ENCODE measurements at regions not wholly inside any gene's neighbourhood (a gene's known extent, or its start where the extent isn't known, plus 50 kb on each side); places are given as distances from the start of the nearest gene placed in this dataset.

DNA sequence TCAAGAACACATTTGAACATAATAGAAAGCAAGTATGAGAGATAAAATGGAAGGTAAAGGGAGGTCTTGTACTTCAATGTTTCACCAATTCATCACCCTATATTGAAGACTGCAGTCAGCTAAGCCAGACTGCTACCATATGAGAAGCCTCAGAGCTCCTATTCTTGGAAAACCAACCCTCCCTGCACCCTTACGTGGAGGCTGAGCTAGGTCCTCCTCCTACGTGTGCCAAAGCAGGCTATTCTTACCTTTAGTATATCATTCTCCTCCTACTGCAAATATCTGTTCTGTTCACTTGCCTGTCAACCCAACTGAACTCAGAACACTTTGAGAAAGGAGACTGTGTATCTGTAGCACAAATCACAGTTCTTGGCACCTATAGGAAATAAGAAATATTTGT, 255.8 kb upstream of the HNRNPA3 start:
- no peak for DNase-seq (ENCODE audit: low read depth in 2 of 3, low spot score in 1 of 3)

DNA sequence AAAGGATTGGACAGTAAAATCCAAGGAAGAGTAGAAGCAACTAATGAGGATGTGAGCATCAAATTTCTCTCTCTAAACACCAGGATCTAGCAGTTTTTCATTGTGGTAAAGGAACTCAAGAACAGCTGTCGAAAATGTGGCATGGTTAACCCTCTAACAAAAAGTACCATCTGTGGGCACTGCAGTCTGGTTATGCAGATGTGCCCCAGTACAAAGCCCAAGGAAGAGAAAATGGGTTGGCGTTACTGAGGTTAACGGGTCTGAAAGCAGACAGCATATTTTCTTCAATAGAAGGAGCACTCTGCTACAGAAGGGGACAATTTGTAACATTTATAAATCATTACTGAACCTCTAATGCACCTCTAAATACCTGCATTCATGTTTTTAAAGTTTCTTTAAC, 253.0 kb upstream of the HNRNPA3 start:
- no peak for DNase-seq (ENCODE audit: low read depth in 2 of 3, low spot score in 1 of 3)

DNA sequence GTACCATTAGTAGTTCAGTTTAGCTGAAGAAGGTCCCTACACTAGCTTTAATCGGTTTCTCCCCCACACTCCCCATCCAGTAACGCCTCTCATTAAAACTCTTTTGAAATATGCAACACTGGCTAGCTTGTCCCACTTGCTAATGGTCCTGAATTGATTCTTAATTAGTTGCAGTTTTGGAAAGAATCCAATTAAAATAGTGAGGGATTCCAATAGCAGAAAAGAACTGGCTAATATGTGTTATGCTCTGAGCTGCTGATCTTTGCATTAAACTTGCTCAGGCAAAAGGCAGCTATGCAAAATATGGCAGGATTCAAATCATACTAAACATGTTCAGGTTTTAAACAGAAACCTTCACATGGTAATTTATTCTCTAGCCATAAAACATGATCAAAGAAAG, 252.5 kb upstream of the HNRNPA3 start:
- DNase-seq (ENCODE audit: low read depth in 2 of 3, low spot score in 1 of 3): no peak

DNA sequence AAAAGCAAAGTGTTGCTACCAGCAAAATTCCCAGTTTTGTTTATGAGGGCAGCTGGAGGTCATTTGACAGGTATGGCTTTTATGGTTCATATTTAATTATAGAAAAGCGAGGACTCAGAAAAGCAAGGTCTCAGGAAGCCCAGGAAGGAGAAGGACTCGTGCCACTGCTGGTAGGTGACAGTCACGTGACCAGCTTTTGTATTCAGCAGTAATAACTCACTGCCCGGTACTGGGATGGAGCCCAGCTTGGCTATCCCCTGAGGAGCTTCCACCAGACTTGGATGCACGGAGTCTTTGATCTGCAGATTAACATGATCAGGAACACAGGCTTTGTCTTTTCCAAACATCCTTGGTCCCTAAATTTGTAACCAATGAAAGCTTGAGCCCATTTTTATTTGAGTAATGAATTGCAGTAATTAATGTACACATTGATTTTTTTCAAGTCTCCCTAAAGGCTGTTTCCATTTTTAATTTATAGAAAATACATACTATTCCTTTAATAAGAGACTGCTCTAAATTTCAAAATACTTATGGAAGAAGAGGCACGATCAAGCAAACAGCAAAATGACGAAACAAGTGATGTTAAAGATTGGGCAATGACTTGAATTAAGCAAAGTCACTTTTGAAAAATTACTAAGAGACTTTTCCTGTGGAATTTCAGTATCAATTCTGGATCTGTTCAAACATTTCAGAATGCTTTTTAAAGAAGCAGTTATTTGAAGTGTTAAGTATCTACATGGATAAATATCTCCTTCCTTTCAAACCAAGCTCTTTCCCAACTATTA, 251.7 kb upstream of the HNRNPA3 start:
- no peak for DNase-seq (ENCODE audit: low read depth in 2 of 3, low spot score in 1 of 3)

DNA sequence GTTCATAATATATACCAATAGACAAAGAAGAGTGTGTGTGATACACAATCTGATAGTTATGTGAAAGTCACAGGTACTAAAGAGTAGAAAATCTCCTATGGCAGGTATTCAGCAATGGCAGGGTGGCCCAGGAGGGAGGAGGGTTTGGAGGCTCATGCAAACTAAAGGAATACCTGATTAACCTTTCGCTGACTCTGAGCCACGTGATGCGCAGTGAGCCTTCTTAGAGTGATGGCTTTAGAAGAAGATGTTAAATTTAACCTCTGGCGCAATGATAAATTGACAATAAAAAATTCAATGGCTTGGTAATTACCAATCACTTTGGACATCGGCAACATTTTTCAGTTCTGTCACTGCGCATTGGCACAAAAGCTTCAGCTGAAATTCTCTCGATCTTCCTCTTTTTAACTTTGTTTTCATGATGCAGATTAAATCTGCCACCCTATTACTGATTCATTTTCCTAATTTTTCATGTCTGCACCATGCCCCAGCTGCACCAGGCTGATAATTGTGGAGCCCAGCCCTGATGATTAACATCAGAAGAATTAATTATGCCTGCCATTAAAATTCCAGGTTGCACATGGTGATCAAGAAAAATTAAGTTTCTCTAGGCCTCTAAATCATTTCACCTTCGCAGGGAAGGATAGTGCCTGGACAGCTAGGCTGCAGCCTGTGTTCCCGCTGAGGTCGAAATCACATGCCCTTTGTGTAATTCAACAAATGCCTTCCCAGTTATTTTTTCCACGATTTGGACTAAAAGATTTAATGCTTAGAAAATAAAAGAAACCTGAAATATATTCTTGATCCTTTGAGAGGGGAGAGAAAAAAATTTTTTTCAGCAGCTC, 250.6 kb upstream of the HNRNPA3 start:
- no peak for DNase-seq (ENCODE audit: low read depth in 2 of 3, low spot score in 1 of 3)

DNA sequence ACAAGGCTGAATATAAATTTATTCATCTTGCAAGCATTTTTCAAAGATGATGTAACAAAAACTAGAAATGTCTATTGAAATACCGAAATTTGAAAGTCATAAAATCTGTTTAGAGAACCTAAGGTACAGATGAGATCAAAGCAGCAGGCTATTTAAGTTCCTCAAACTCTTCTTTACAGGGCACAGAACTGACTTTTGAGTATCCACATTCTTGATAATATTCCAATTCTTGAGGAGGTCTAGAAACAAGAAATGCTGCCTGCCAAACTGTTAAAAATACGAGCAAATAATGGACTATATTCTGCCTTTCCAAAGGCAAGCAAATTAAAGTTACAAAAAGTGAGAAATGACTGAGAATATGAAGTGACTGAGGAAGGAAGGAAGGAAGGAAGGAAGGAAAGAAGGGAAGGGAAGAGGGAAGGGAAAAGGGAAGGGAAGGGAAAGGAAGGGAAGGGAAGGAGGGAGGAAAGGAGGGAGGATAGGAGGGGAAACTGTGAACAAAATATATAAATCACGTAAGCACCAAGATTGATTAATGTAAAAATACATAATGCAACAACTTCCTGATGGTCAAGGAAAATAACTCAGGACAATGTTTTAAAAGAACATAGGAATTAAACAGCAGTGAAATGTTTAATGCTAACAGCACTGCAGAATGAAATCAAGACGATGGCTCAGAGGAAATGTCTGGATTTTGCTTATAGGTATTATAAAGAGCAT, 248.9 kb upstream of the HNRNPA3 start:
- DNase-seq (ENCODE audit: low read depth in 2 of 3, low spot score in 1 of 3): no peak

DNA sequence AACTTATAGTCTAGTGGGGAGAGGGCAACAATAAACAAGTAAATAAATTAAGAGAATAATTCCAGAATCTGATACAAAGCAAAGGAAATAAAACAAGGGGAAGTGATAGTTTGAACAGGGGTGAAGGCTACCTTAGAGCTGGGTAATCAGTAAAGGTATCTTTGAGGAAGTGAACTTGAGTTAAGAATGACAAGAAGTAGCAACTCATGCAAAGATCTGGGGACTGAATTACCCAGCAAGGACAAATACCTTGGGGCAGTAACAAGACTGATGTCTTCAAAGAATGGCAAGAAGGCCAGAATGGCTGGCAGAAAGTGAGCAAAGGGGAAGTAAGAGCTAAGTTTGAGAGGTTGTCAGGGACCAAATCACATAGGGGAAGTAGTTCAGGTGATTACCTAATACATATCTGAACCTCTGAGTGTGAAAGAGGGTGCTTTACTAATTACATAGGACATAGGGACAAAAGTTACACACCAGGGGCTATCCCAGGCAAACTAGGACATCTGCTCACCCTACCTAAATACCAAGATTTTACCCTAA, 244.6 kb upstream of the HNRNPA3 start:
- DNase-seq (ENCODE audit: low read depth in 2 of 3, low spot score in 1 of 3): no peak

DNA sequence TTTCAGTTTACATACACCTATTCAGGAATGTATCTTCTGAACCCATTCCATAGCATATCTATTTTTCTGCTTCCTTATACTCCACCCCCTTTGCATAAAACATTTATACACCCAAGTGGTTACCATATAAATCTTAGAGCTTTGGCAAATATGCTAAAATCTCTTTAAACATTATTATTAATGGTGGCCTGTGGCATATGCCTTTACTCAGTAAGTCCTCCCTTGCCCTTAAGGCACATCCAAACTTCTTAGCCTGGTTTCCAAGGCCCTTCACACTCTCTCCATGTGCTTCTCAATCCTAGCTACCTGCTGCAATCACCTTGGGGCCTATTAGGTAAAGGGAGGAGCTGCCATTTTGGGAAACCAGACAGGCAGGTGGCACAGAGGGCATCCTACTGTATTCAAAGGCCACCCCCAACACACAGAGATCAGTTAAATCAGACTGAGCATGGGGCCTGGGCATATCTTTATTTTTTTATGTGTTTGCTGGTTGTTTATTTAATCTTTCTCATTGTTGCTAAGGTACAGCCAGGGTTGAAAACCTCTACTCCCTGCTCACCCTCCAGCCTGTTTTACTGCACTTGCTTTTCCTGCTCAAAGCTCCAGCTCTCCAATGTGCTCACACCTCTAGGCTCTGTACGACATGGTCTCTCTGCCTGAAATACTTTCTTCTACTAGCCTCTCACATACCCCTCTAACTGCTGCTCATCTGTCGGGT, 242.8 kb upstream of the HNRNPA3 start:
- no peak for DNase-seq (ENCODE audit: low read depth in 2 of 3, low spot score in 1 of 3)

DNA sequence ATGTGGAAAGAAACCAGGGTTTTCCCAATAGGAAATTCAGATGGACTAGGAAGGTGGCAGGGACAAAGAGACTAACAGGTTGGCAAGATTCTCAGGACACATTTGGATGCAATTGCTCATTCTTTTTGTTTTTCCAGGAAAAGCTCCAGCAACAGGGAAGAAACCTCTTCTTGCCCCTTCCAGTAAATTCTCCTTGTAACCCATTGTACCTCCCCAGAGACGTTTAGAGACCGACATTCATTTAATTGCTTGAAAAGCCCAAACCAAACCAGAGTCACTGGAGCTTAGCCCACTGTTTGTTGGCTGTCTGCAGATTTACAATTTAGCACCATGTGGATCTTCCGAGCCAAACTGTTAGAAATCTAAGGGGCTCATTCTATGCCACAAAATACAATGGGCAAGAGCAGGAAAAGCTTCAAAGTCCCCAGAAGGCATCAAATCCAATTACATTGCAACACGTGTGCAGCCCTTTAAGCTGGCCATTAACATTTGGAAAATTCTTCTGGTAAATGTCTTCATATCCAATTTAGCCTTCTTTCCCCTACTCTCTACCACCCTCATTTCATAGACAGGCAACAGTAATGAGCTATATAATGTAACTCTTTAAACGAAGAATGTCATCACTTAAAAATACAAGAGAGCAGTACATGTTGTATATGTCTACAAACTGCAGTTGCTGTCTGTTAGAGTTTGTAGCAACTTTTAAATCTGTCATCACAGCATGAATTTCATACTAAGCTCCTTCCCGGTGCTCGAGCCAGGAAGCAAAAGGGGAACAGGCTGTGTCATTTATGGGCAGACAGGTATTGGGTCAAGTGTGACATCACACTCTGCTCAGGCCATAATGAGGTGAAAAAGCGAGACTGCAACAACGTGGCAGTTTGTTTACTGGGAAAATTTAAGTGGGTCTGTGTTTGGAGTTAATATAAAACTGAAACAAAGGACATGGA, 235.6 kb upstream of the HNRNPA3 start:
- no peak for DNase-seq (ENCODE audit: low read depth in 2 of 3, low spot score in 1 of 3)

DNA sequence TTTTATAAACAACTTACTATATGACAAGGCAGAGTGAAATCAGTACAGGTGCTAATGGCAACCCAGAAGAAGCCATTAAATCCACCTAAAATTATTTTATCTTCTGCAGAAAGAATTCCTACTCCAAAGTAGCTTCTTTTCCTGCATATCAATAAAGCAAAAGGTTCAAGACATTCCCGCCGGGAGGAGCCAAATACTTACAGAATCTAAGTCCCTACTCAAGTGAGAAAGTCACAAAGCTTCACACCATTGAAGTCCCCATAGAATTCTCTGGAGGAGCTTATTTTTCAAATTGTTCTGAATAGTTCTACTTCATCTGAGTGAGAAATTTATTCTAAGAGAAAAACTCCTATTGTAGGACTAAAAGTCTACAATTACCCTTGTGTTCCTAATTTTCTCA, 233.7 kb upstream of the HNRNPA3 start:
- no peak for DNase-seq (ENCODE audit: low read depth in 2 of 3, low spot score in 1 of 3)

DNA sequence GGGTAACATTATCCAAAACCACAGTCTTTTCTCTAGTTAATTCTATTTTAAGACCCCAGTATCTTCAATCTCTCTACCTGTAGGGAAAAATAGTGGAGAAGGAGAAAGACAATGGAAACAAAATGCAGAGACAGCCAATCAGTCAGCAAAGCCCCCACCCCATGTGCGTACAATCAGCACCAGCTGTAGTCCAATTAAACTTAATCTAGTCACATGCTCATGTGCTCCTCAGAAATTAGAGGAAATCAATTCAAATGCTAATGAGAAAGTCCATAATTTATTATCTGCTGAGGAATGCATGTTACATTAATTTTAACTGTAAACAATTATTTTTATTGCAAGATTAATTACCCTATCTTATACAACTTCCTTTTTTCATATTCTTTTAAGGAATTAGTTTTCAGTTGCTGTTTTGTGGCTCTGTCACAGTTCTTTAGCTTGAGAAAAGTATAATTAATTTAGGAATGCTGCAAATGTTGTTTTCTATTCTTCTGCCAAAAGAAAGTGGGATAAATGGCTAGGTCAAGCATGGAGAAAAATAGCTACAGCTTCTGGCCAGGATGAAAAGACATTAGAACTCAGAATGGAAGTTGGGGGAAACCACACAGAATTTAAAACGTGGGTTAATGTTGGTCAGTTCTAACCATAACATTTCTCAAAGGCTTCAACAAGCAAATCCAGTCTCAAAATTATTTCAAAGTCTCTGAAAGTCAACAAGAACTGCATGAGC, 232.4 kb upstream of the HNRNPA3 start:
- no peak for DNase-seq (ENCODE audit: low read depth in 2 of 3, low spot score in 1 of 3)

DNA sequence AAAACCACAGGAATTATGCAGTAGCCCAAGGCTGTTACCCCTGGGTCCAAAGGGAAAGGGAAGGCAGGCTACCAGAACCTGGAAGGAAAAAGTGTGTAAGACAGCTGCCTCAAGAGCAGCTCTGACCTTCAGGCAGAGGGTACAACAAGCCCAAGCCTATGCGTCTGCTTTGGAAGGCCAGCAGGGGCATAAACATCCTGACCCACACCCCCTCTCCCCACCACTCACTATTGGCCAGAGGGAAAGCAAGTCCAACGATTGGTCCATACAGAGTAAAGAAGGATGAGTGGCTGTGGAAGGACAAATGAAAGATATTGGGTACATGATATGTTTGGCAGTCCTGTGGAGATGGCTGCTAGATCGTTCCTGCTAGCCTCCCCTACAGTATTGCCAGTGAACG, 227.6 kb upstream of the HNRNPA3 start:
- no peak for DNase-seq (ENCODE audit: low read depth in 2 of 3, low spot score in 1 of 3)

DNA sequence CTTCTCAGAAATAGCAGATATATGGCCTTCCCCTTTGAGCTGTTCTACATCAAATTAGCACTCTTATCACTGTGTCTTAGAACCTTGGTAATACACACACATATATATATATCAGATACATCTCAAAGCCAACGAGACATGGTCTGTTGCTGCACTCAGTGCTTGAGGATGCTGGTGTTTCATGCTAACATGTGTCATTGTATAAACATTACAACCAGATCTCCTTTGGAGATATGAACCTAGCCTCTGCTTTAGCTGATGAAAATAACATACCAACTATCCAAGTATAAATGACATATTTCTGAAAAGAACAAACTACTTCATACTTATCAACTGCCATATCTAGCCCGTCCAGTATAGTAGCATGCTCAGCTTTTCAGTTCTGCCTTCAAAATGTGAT, 226.7 kb upstream of the HNRNPA3 start:
- DNase-seq (ENCODE audit: low read depth in 2 of 3, low spot score in 1 of 3): no peak

DNA sequence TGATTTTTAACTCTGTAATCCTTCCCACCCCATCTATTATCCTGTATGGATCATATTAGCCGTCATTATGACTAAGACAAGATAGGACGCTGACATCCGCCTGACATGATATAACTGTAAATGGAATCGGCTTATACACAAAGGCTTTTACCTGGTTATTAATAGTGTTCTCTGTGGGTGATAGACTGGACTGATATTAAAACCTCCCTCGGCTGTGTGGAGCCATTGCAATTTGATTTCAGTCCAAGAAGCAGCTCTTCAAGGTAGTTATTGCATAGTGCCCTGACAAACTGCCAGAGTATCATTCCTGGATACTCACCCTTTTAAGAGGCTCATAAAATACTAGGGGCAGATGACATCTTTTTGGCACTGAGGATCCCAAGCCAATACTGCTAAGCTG, 226.1 kb upstream of the HNRNPA3 start:
- no peak for DNase-seq (ENCODE audit: low read depth in 2 of 3, low spot score in 1 of 3)

DNA sequence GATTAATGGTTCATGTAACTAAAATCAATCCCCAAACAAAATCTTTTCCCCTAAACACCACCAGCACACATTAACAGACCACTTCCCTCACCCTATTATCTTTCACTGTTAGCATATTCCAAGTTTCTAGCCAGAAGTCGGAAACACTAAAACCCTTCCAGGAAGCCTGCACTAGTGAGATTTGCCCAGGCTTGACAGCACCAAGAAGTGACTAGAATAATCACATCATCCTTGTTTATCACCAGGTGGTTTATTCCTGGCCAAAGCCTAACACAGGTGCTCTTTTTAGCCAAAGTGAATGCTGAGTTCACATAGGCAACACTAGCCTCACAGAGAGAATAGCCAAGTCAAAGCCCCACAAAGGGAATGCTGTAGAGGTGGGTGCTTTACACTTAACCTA, 221.2 kb upstream of the HNRNPA3 start:
- DNase-seq (ENCODE audit: low read depth in 2 of 3, low spot score in 1 of 3): no peak

DNA sequence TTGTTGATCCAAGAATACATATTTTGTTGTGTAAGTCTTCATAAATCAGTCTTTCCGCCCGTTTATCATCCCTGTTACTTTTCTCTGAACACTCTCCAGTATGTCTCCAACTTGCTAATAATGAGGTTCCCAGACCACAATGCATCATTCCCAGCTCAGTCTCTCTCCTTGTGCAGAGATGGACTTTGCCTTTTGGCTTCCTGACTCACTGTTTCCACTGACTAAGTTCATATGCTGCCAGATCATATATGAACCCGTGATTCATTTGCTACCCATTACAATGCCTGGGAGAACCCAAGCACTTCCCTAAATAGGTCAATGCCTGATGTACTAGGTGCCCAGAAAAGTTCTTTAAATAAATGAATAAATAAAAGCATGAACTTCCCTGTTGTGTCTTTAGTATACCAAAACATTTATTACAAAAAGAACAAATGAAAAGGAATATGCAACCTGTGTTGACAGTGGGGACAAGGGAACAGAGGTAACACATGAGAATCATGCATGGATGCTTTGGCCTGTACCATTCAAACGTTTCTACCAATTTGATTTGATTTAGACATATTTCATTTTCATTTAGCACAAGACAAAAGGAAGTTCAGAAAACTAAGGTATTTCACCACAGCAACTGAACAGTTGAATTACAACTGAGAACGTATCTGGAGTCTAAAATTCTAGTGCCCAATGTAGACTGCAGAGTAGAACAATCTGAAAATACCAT, 215.4 kb upstream of the HNRNPA3 start:
- peak in 2 of 3 donors; percentile 9 to 21 for DNase-seq (ENCODE audit: low read depth in 2 of 3, low spot score in 1 of 3)

DNA sequence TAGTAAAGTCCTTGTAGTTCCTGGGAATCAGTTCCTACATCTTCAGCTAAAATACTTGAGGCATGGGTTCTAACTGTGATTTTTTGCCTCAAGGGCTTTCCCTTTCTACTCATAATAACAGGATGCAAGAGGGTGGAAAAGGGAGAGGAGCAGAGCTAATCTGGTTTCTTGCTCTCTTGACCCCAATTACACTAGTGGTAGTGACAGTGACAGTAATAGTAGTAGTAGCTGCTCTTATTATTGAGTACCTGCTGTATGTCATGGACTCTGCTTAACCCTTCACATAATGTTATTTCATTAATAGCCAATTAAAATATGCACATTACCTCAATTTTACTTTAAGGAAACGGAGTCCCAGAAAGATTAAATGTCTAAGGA, 214.8 kb upstream of the HNRNPA3 start:
- no peak for DNase-seq (ENCODE audit: low read depth in 2 of 3, low spot score in 1 of 3)

DNA sequence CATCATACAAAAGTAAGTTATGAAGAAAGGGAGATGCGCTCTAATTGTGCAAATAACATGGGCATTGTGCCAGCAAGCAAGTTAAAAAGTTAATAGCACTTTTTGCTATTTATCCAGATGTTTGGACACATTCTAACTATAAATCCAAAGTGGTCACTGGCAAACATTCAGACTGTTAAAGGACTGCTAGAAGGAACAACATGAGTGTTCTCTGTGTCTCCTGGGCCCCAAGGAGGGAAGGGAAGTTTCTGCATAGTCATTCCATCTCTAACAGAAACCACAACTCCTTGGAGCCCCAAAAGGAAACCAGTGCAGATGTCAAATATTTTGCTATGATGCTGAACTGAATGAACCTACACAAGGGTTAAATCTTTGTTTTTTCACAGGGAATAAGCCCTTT, 213.3 kb upstream of the HNRNPA3 start:
- DNase-seq (ENCODE audit: low read depth in 2 of 3, low spot score in 1 of 3): no peak
